CD4-positive, alpha-beta T cell treated with Interleukin-21 for 1 hour (primary cell): ENCODE measurements at regions not wholly inside any gene's neighbourhood (a gene's known extent, or its start where the extent isn't known, plus 50 kb on each side); places are given as distances from the start of the nearest gene placed in this dataset.
"Not testable (repeated sequence)": the region's sequence is repeated elsewhere in the genome, so short reads cannot be mapped to it uniquely, and the experiment has no call there.

Experiments
- DNase-seq: peaks from one replicate; pipeline ENCODE4 v3.0.0-alpha.2; 2020

- no peak for DNase-seq
Observed at GRCh38 chr1:234957330-234958065, 171.1 kb downstream of the TOMM20 start.

GRCh38 chr1:234956821-234957329 lies 171.8 kb downstream of the TOMM20 start:
- no peak for DNase-seq

- DNase-seq, result peak; percentile 15
Observed at GRCh38 chr1:234955107-234955731, 173.4 kb downstream of the TOMM20 start.

- DNase-seq, result no peak
Observed at GRCh38 chr1:234954613-234955012, 174.0 kb downstream of the TOMM20 start.

GRCh38 chr1:234953655-234954405 lies 174.8 kb downstream of the TOMM20 start:
- DNase-seq, result no peak

- no peak for DNase-seq
Observed at GRCh38 chr1:234950598-234950997, 178.0 kb downstream of the TOMM20 start.

GRCh38 chr1:234949528-234949927 lies 179.1 kb downstream of the TOMM20 start:
- not testable (repeated sequence) for DNase-seq

- no peak for DNase-seq
Observed at GRCh38 chr1:234944439-234945344, 183.9 kb downstream of the TOMM20 start.

- no peak for DNase-seq
Observed at GRCh38 chr1:234943836-234944402, 184.7 kb downstream of the TOMM20 start.

GRCh38 chr1:234942879-234943506 lies 185.6 kb downstream of the TOMM20 start:
- no peak for DNase-seq

- DNase-seq, result no peak
Observed at GRCh38 chr1:234942012-234942332, 186.7 kb downstream of the TOMM20 start.

GRCh38 chr1:234941321-234942011 lies 187.2 kb downstream of the TOMM20 start:
- no peak for DNase-seq

- no peak for DNase-seq
Observed at GRCh38 chr1:234940841-234941240, 187.8 kb downstream of the TOMM20 start.

- DNase-seq, result no peak
Observed at GRCh38 chr1:234938924-234939323, 189.7 kb downstream of the TOMM20 start.

- no peak for DNase-seq
Observed at GRCh38 chr1:234938135-234938534, 190.5 kb downstream of the TOMM20 start.

GRCh38 chr1:234936612-234937389 lies 191.8 kb downstream of the TOMM20 start:
- no peak for DNase-seq

GRCh38 chr1:234934611-234935033 lies 194.0 kb downstream of the TOMM20 start:
- no peak for DNase-seq

- DNase-seq, result no peak
Observed at GRCh38 chr1:234933475-234933874, 195.2 kb downstream of the TOMM20 start.

- no peak for DNase-seq
Observed at GRCh38 chr1:234932511-234933430, 195.9 kb downstream of the TOMM20 start.
